K562 (cell line): ENCODE measurements at regions not wholly inside any gene's neighbourhood (a gene's known extent, or its start where the extent isn't known, plus 50 kb on each side); places are given as distances from the start of the nearest gene placed in this dataset.

ENCODE experiments used
- ATAC-seq: fragments of 200-7000 bp; cut with Tn5 transposase; 3 replicates; pipeline ENCODE4 v1.9.1; 2020; ENCODE audit warnings: moderate library complexity
- BruUV-seq: library from RNA; stranded (reverse); fragments of 400-500 nt; replicated peaks from 2 replicates; lab custom pipeline; 2021; lab: Mats Ljungman, UMichigan
- CTCF ChIA-PET: fragments of 300-600 bp; formaldehyde crosslinking; extraction: SDS; loops from one replicate; lab custom pipeline; 2021; ENCODE audit warnings: low intra/inter-chr PET ratio; lab: Yijun Ruan, JAX
- POLR2A ChIA-PET: fragments of 300-600, 350-650 bp; sonication (Branson Sonifier 250); formaldehyde crosslinking; extraction: SDS; loops from one replicate; lab custom pipeline; 2021; ENCODE audit warnings: antibody characterized with exemption, inconsistent platforms; lab: Yijun Ruan, JAX
- DNase-seq, 4 experiments: peaks; one replicate each; pipeline versions ENCODE4 v3.0.0 to v3.0.0-alpha.2; 2011 to 2018; ENCODE audit warnings: low spot score in 3 of 4, mixed read lengths in 3 of 4; ENCODE audit errors: extremely low read depth in 1 of 4
- FAIRE-seq: peaks from 2 replicates; lab custom pipeline; 2011; peaks lifted over from hg19 to GRCh38; lab: Jason Lieb, UNC
- H2AFZ ChIP-seq: 2 replicates; pipeline ENCODE4 v1.6.0; 2011; ENCODE audit warnings: low read depth, low read length, control low read depth, inconsistent platforms
- H3K27ac ChIP-seq: fragments of 200-600 bp; 3 replicates; pipeline ENCODE4 v1.8.0; 2011; ENCODE audit warnings: low read depth, mild to moderate bottlenecking, control low read depth, inconsistent platforms, low read length, moderate library complexity, mixed read lengths; ENCODE audit errors: extremely low read depth
- H3K27me3 ChIP-seq, 2 experiments: fragments of 300-600 bp in 1 of 2; 2 replicates in 1 of 2; 3 replicates in 1 of 2; pipeline versions ENCODE4 v1.6.0 to v1.8.0; 2011; ENCODE audit warnings: inconsistent platforms in 2 of 2, low read length in 2 of 2, mild to moderate bottlenecking in 1 of 2, mixed read lengths in 1 of 2, moderate library complexity in 1 of 2; ENCODE audit not compliant: control insufficient read depth in 2 of 2, insufficient read depth in 2 of 2
- H3K36me3 ChIP-seq: fragments of 300-600 bp; 3 replicates; pipeline ENCODE4 v1.8.0; 2011; ENCODE audit warnings: mild to moderate bottlenecking, low read length, inconsistent platforms; ENCODE audit not compliant: control insufficient read depth, insufficient read depth
- H3K4me1 ChIP-seq, 2 experiments: fragments of 200-600 bp in 1 of 2; replicated peaks in 1 of 2; 2 replicates in 1 of 2; 3 replicates in 1 of 2; pipeline versions ENCODE4 v1.5.1 to v1.8.0; 2011; ENCODE audit warnings: inconsistent platforms in 2 of 2, low read length in 2 of 2, mild to moderate bottlenecking in 1 of 2, mixed read lengths in 1 of 2, moderate library complexity in 1 of 2; ENCODE audit not compliant: control insufficient read depth in 2 of 2, insufficient read depth in 2 of 2
- H3K4me2 ChIP-seq: 2 replicates; pipeline ENCODE4 v1.6.1; 2011; ENCODE audit warnings: low read length, control low read depth, inconsistent platforms, mixed read lengths; ENCODE audit not compliant: insufficient read depth
- H3K4me3 ChIP-seq: fragments of 200-600 bp; sonication (generic), shearing (Covaris generic); 2 replicates; pipeline ENCODE4 v1.5.1; 2016; ENCODE audit warnings: control low read depth, inconsistent platforms
- H3K79me2 ChIP-seq: fragments of 200-600 bp; 3 replicates; pipeline ENCODE4 v1.8.0; 2011; ENCODE audit warnings: low read length, inconsistent platforms; ENCODE audit not compliant: control insufficient read depth, insufficient read depth
- H3K9ac ChIP-seq, 2 experiments: 2 replicates each; pipeline versions ENCODE4 v1.6.0 to v1.6.1; 2011; ENCODE audit warnings: low read depth in 2 of 2, low read length in 2 of 2, control low read depth in 1 of 2, inconsistent platforms in 1 of 2, mild to moderate bottlenecking in 1 of 2, mixed read lengths in 1 of 2; ENCODE audit not compliant: insufficient read depth in 1 of 2
- H3K9me1 ChIP-seq: one replicate; pipeline ENCODE4 v1.6.0; 2011; ENCODE audit warnings: inconsistent platforms, mild to moderate bottlenecking, low read length, moderate library complexity; ENCODE audit not compliant: control insufficient read depth, insufficient read depth
- H3K9me3 ChIP-seq: replicated peaks from 2 replicates; pipeline ENCODE4 v1.5.1; 2011; ENCODE audit warnings: low read depth, low read length, inconsistent platforms; ENCODE audit not compliant: control insufficient read depth, insufficient read depth
- H4K20me1 ChIP-seq: replicated peaks from 2 replicates; pipeline ENCODE4 v1.6.1; 2011; ENCODE audit warnings: low read length, inconsistent platforms, mixed read lengths; ENCODE audit not compliant: control insufficient read depth, insufficient read depth
- CREB3 ChIP-seq: fragments of 450-650 bp; conservative IDR thresholded peaks from 2 replicates; pipeline ENCODE4 v1.6.1; 2016; ENCODE audit warnings: missing genetic modification characterization, low read depth, mild to moderate bottlenecking, missing compliant biosample characterization, moderate library complexity
- CTCF ChIP-seq, 3 experiments: IDR thresholded peaks in 2 of 3; conservative IDR thresholded peaks in 1 of 3; 2 replicates each; pipeline ENCODE4 v1.5.1; 2011 to 2012; ENCODE audit warnings: low read length in 3 of 3, mild to moderate bottlenecking in 3 of 3, control low read depth in 2 of 3, improper control_type of control experiment in 1 of 3, inconsistent platforms in 1 of 3, low read depth in 1 of 3, mixed read lengths in 1 of 3, moderate library complexity in 1 of 3; ENCODE audit not compliant: insufficient read depth in 2 of 3
- CXXC5 ChIP-seq: fragments of 250-450 bp; sonication (Bioruptor Pico); IDR thresholded peaks from 2 replicates; pipeline ENCODE4 v1.8.0; 2022; ENCODE audit warnings: inconsistent platforms, mild to moderate bottlenecking, moderate library complexity
- E2F5 ChIP-seq: sonication (generic); formaldehyde crosslinking; IDR thresholded peaks from 2 replicates; pipeline ENCODE4 v1.8.0; 2022; ENCODE audit warnings: mild to moderate bottlenecking, missing genetic modification reagents
- KHSRP ChIP-seq: fragments of 450-650 bp; IDR thresholded peaks from 2 replicates; pipeline ENCODE4 v1.6.1; 2017
- RAD21 ChIP-seq, 2 experiments: fragments of 250-450 bp in 1 of 2; fragments of 450-650 bp in 1 of 2; sonication (Bioruptor Pico) in 1 of 2; formaldehyde crosslinking in 1 of 2; IDR thresholded peaks in 1 of 2; conservative IDR thresholded peaks in 1 of 2; 2 replicates each; pipeline versions ENCODE4 v1.4.0 to v1.8.0; 2020 to 2022; ENCODE audit warnings: mild to moderate bottlenecking in 2 of 2, moderate library complexity in 1 of 2
- SMC3 ChIP-seq: conservative IDR thresholded peaks from 2 replicates; pipeline ENCODE4 v1.6.1; 2011; ENCODE audit warnings: low read depth, low read length, improper control_type of control experiment; ENCODE audit not compliant: insufficient read depth
- U2AF1 ChIP-seq: fragments of 200-400 bp; formaldehyde crosslinking; optimal IDR thresholded peaks from 2 replicates; pipeline ENCODE3; 2017; ENCODE audit warnings: mild to moderate bottlenecking, low read depth, low read length, moderate library complexity
- ZNF311 ChIP-seq: fragments of 250-450 bp; sonication (Bioruptor Pico); IDR thresholded peaks from 2 replicates; pipeline ENCODE4 v1.4.0; 2020; ENCODE audit warnings: mild to moderate bottlenecking, moderate library complexity
- ZNF316 ChIP-seq: fragments of 450-650 bp; IDR thresholded peaks from 2 replicates; pipeline ENCODE4 v1.6.1; 2016
- ZNF77 ChIP-seq: fragments of 250-450 bp; sonication (Bioruptor Pico); IDR thresholded peaks from 2 replicates; pipeline ENCODE4 v1.5.0; 2020
- WGBS: fragments of 100-300 bp; shearing (Covaris generic); methylation state at CpG from one replicate; pipeline ENCODE4 v1.1.6; 2016; ENCODE audit warnings: low coverage, mixed read lengths; ENCODE audit not compliant: insufficient coverage; ENCODE audit errors: missing lambda C conversion rate; 5-methylcytosine and 5-hydroxymethylcytosine counted together
- in situ Hi-C: fragments of 300-500 bp; cut with MboI; formaldehyde crosslinking; loops from 4 replicates; pipeline ENCODE4 v1.15.0; 2018; ENCODE audit warnings: inconsistent platforms, mixed read lengths
- intact Hi-C: fragments of 100-400 bp; cut with micrococcal nuclease; formaldehyde crosslinking; loops from 2 replicates; pipeline ENCODE4 v1.14.2; 2022

GRCh38 chr13:78317030-78317429 is 286.3 kb downstream of the POU4F1 start:
- H3K9me3 ChIP-seq: no peaks in the 10 kb centered on the region
- BruUV-seq: no TSS peak
- FAIRE-seq: no peak
- H3K27ac ChIP-seq: no peak overlapping the region
- H3K4me1 ChIP-seq: no peaks in the 10 kb centered on the region
- TF ChIP-seq CXXC5 (CRISPR knock-in tag) (no peak), RAD21 (CRISPR knock-in tag; conservative IDR thresholded peaks at IDR 0.05 in 1 of 2, IDR thresholded peaks at IDR 0.05 in 1 of 2) (peak in 1 of 2 experiments; percentile 14; a peak in 1 of 4 replicates)
- no peak overlapping the region for H2AFZ ChIP-seq
- H3K4me3 ChIP-seq: no peak overlapping the region
- POLR2A ChIA-PET: no interaction called here
- ATAC-seq: no peak
- H3K9me1 ChIP-seq: no peaks in the 10 kb centered on the region
- CTCF ChIA-PET: no interaction called here
- no peaks in the 10 kb centered on the region for H3K27me3 ChIP-seq
- in situ Hi-C loops (loop anchor here (10.0 kb wide), 1 partner anchor 668 kb away; no protein-coding TSS in a partner anchor), intact Hi-C loops (loop anchor here (10.0 kb wide), 1 partner anchor 388 kb away; no protein-coding TSS in a partner anchor)
- H3K79me2 ChIP-seq: no peaks in the 10 kb centered on the region
- DNase-seq: no peak
- H3K4me2 ChIP-seq: no peak overlapping the region
- H3K36me3 ChIP-seq: no peaks in the 10 kb centered on the region
- H4K20me1 ChIP-seq: no peaks in the 10 kb centered on the region
- no peak overlapping the region for H3K9ac ChIP-seq

GRCh38 chr13:78309497-78310180 is 293.7 kb downstream of the POU4F1 start:
- DNase-seq: no peak
- intact Hi-C loops: loop anchor here (10.0 kb wide), 1 partner anchor 395 kb away; no protein-coding TSS in a partner anchor
- 4% methylated on average over 4 of the region's 4 CpGs for WGBS
- TF ChIP-seq U2AF1 (no peak), KHSRP (no peak), ZNF77 (no peak), ZNF316 (no peak), CREB3 (tag) (no peak), ZNF311 (CRISPR knock-in tag) (no peak), SMC3 (no peak), E2F5 (no peak), CTCF (IDR thresholded peaks at IDR 0.05 in 2 of 3, conservative IDR thresholded peaks at IDR 0.05 in 1 of 3; ENCODE audit: insufficient read depth in 2 of 3, low read depth in 1 of 3, low read length in 3 of 3) (no peak)

More at GRCh38 chr13:78309497-78310180, 293.7 kb downstream of the POU4F1 start:
- Histone ChIP-seq H3K4me3 (no peak overlapping the region), H3K36me3 (no peaks in the 10 kb centered on the region), H3K79me2 (no peaks in the 10 kb centered on the region), H3K27ac (no peak overlapping the region), H4K20me1 (no peaks in the 10 kb centered on the region), H3K9me3 (no peaks in the 10 kb centered on the region), H3K9ac (no peak overlapping the region), H3K4me2 (no peak overlapping the region), H2AFZ (no peak overlapping the region), H3K9me1 (no peaks in the 10 kb centered on the region), H3K27me3 (no peaks in the 10 kb centered on the region), H3K4me1 (no peaks in the 10 kb centered on the region)
- POLR2A ChIA-PET: no interaction called here
- no TSS peak for BruUV-seq
- FAIRE-seq (no peak), ATAC-seq (no peak)
- CTCF ChIA-PET: no interaction called here
- in situ Hi-C loops: loop anchor here (10.0 kb wide), 1 partner anchor 675 kb away; no protein-coding TSS in a partner anchor
